Tibial nerve (tissue), 4 donors: ENCODE measurements at regions not wholly inside any gene's neighbourhood (a gene's known extent, or its start where the extent isn't known, plus 50 kb on each side); places are given as distances from the start of the nearest gene placed in this dataset.

ENCODE experiments used
- DNase-seq, 2 donors: peaks; one replicate each; pipeline ENCODE4 v3.0.0-alpha.2; 2019; ENCODE audit warnings: low spot score in 2 of 2
- H3K27ac ChIP-seq, 4 donors: fragments of 200-600 bp; sonication (generic) in 3 of 4; one replicate each; pipeline ENCODE4 v1.5.1; 2017 to 2019; ENCODE audit warnings: mild to moderate bottlenecking in 1 of 4
- H3K27me3 ChIP-seq, 2 donors: fragments of 200-600 bp; sonication (generic) in 1 of 2; one replicate each; pipeline versions ENCODE4 v1.5.1 to v1.6.0; 2017 to 2019
- H3K36me3 ChIP-seq, 3 donors: fragments of 200-600 bp; sonication (generic); one replicate each; pipeline ENCODE4 v1.5.1; 2018 to 2019
- H3K4me1 ChIP-seq, 4 donors: fragments of 200-600 bp; sonication (generic) in 3 of 4; one replicate each; pipeline ENCODE4 v1.5.1; 2017 to 2019
- H3K4me3 ChIP-seq, 4 donors: fragments of 200-600 bp; sonication (generic) in 3 of 4; one replicate each; pipeline ENCODE4 v1.5.1; 2017 to 2019; ENCODE audit warnings: mild to moderate bottlenecking in 1 of 4, moderate library complexity in 1 of 4
- H3K9me3 ChIP-seq, 4 donors: fragments of 200-600 bp; sonication (generic) in 3 of 4; one replicate each; pipeline ENCODE4 v1.5.1; 2017 to 2019
- CTCF ChIP-seq, 5 experiments: fragments of 200-600 bp in 3 of 5; fragments of 450-650 bp in 2 of 5; sonication (generic) in 3 of 5; IDR thresholded peaks; one replicate each; pipeline ENCODE4 v1.5.1; 2016 to 2019; ENCODE audit warnings: antibody characterized with exemption in 5 of 5, mild to moderate bottlenecking in 3 of 5, moderate library complexity in 2 of 5
- EP300 ChIP-seq, 2 donors: sonication (generic); formaldehyde crosslinking; IDR thresholded peaks; one replicate each; pipeline ENCODE4 v1.6.1; 2017; ENCODE audit warnings: antibody characterized with exemption in 2 of 2, mild to moderate bottlenecking in 1 of 2
- POLR2A ChIP-seq, 2 donors: fragments of 450-650 bp; IDR thresholded peaks; one replicate each; pipeline ENCODE4 v1.6.1; 2017; ENCODE audit warnings: antibody characterized with exemption in 2 of 2, mild to moderate bottlenecking in 2 of 2, moderate library complexity in 2 of 2
- WGBS, 2 donors: methylation state at CpG; one replicate each; pipeline ENCODE4 v1.1.5; 2018; 5-methylcytosine and 5-hydroxymethylcytosine counted together

- H3K4me1 ChIP-seq, result no peaks in the 10 kb centered on the region
- H3K27me3 ChIP-seq, result no peaks in the 10 kb centered on the region
- TF ChIP-seq EP300 (IDR thresholded peaks at IDR 0.05) (no peak), CTCF (IDR thresholded peaks at IDR 0.05) (no peak), POLR2A (IDR thresholded peaks at IDR 0.05) (no peak)
- no peaks in the 10 kb centered on the region for H3K36me3 ChIP-seq
- no peak overlapping the region for H3K4me3 ChIP-seq
- 75 to 80% methylated on average over 1 of the region's 1 CpG for WGBS, 2 donors
- no peak for DNase-seq
- no peak overlapping the region for H3K27ac ChIP-seq
- H3K9me3 ChIP-seq, result no peaks in the 10 kb centered on the region
Measured at GRCh38 chr3:140827894-140828293, 113.7 kb upstream of the SLC25A36 start.

- Histone ChIP-seq H3K4me3 (no peak overlapping the region), H3K27ac (no peak overlapping the region), H3K4me1 (no peaks in the 10 kb centered on the region), H3K9me3 (no peaks in the 10 kb centered on the region), H3K36me3 (no peaks in the 10 kb centered on the region), H3K27me3 (no peaks in the 10 kb centered on the region)
- no peak for DNase-seq
- WGBS, 2 donors, result 80 to 88% methylated on average over 1 of the region's 1 CpG
- no peak for TF ChIP-seq EP300 (IDR thresholded peaks at IDR 0.05)
- no peak for TF ChIP-seq CTCF (IDR thresholded peaks at IDR 0.05)
- TF ChIP-seq POLR2A (IDR thresholded peaks at IDR 0.05), result no peak
Measured at GRCh38 chr3:140828585-140828984, 113.1 kb upstream of the SLC25A36 start.

- 93 to 94% methylated on average over 1 of the region's 1 CpG for WGBS, 2 donors
- TF ChIP-seq EP300 (IDR thresholded peaks at IDR 0.05) (no peak), POLR2A (IDR thresholded peaks at IDR 0.05) (no peak), CTCF (IDR thresholded peaks at IDR 0.05) (no peak)
- Histone ChIP-seq H3K27ac (no peak overlapping the region), H3K4me3 (no peak overlapping the region), H3K36me3 (no peaks in the 10 kb centered on the region), H3K27me3 (no peaks in the 10 kb centered on the region), H3K4me1 (no peaks in the 10 kb centered on the region), H3K9me3 (peaks cover 0 to 4% (median 0%) of the 10 kb centered on the region in 4 donors)
- DNase-seq, result no peak
Measured at GRCh38 chr3:140829796-140830195, 111.8 kb upstream of the SLC25A36 start.

GRCh38 chr3:140830391-140830790 lies 111.2 kb upstream of the SLC25A36 start:
- Histone ChIP-seq H3K4me1 (no peaks in the 10 kb centered on the region), H3K4me3 (no peak overlapping the region), H3K27ac (no peak overlapping the region), H3K27me3 (no peaks in the 10 kb centered on the region), H3K36me3 (no peaks in the 10 kb centered on the region), H3K9me3 (peaks cover 0 to 4% (median 0%) of the 10 kb centered on the region in 4 donors)
- no peak for TF ChIP-seq EP300 (IDR thresholded peaks at IDR 0.05)
- TF ChIP-seq CTCF (IDR thresholded peaks at IDR 0.05), result no peak
- no peak for TF ChIP-seq POLR2A (IDR thresholded peaks at IDR 0.05)
- no peak for DNase-seq
- WGBS, 2 donors, result 42 to 89% methylated on average over 1 of the region's 1 CpG

- Histone ChIP-seq H3K9me3 (peaks cover 0 to 4% (median 0%) of the 10 kb centered on the region in 4 donors), H3K4me3 (no peak overlapping the region), H3K4me1 (no peaks in the 10 kb centered on the region), H3K27me3 (no peaks in the 10 kb centered on the region), H3K27ac (no peak overlapping the region), H3K36me3 (no peaks in the 10 kb centered on the region)
- WGBS, 2 donors, result 80 to 88% methylated on average over 3 of the region's 3 CpGs
- DNase-seq, result no peak
- TF ChIP-seq EP300 (IDR thresholded peaks at IDR 0.05) (no peak), CTCF (IDR thresholded peaks at IDR 0.05) (no peak), POLR2A (IDR thresholded peaks at IDR 0.05) (no peak)
Measured at GRCh38 chr3:140832883-140833282, 108.8 kb upstream of the SLC25A36 start.
